IMR-90 (cell line): ENCODE measurements at regions not wholly inside any gene's neighbourhood (a gene's known extent, or its start where the extent isn't known, plus 50 kb on each side); places are given as distances from the start of the nearest gene placed in this dataset.

Experiments
- ATAC-seq: fragments of 200-7000 bp; cut with Tn5 transposase; 2 replicates; pipeline ENCODE4 v1.9.1; 2020; ENCODE audit warnings: low read depth, mild to moderate bottlenecking, moderate library complexity
- BruUV-seq: library from RNA; stranded (reverse); fragments of 400-500 nt; replicated peaks from 2 replicates; lab custom pipeline; 2021; lab: Mats Ljungman, UMichigan
- CTCF ChIA-PET: fragments of 300-600 bp; formaldehyde crosslinking; extraction: SDS; loops from one replicate; lab custom pipeline; 2021; ENCODE audit warnings: antibody characterized with exemption; lab: Yijun Ruan, JAX
- POLR2A ChIA-PET: fragments of 300-600 bp; sonication (Branson Sonifier 250); formaldehyde crosslinking; loops from one replicate; lab custom pipeline; 2022; ENCODE audit warnings: antibody characterized with exemption; ENCODE audit not compliant: unreplicated experiment; lab: Charles Lee
- DNase-seq: peaks from one replicate; pipeline ENCODE4 v3.0.0; 2013
- H2AFZ ChIP-seq: replicated peaks from 2 replicates; pipeline ENCODE3; 2013; ENCODE audit warnings: low read length, mild to moderate bottlenecking; ENCODE audit not compliant: poor library complexity
- H2AK5ac ChIP-seq: 2 replicates; pipeline ENCODE4 v1.6.1; 2013; ENCODE audit warnings: low read depth, low read length, inconsistent platforms
- H2AK9ac ChIP-seq: replicated peaks from 2 replicates; pipeline ENCODE3; 2013; ENCODE audit warnings: mild to moderate bottlenecking, low read depth, low read length, moderate library complexity; ENCODE audit not compliant: poor library complexity
- H2BK120ac ChIP-seq: 2 replicates; pipeline ENCODE4 v1.6.1; 2013; ENCODE audit warnings: low read depth, low read length, inconsistent platforms
- H2BK15ac ChIP-seq: 3 replicates; pipeline ENCODE4 v1.6.1; 2013; ENCODE audit warnings: low read depth, low read length, inconsistent platforms
- H2BK20ac ChIP-seq: 2 replicates; pipeline ENCODE4 v1.6.1; 2013; ENCODE audit warnings: low read depth, mild to moderate bottlenecking, inconsistent platforms, low read length, moderate library complexity
- H2BK5ac ChIP-seq: 2 replicates; pipeline ENCODE4 v1.6.1; 2013; ENCODE audit warnings: mild to moderate bottlenecking, low read depth, low read length, inconsistent platforms; ENCODE audit not compliant: poor library complexity, severe bottlenecking
- H3K14ac ChIP-seq: replicated peaks from 2 replicates; pipeline ENCODE4 v1.6.1; 2013; ENCODE audit warnings: low read depth, low read length, inconsistent platforms
- H3K18ac ChIP-seq: 2 replicates; pipeline ENCODE4 v1.6.1; 2013; ENCODE audit warnings: low read depth, low read length, control low read depth
- H3K23ac ChIP-seq: 2 replicates; pipeline ENCODE4 v1.6.1; 2013; ENCODE audit warnings: low read depth, low read length, inconsistent platforms
- H3K27ac ChIP-seq: 2 replicates; pipeline ENCODE4 v1.5.1; 2013; ENCODE audit warnings: mild to moderate bottlenecking, control low read depth, low read length; ENCODE audit not compliant: insufficient read depth
- H3K27me3 ChIP-seq: 2 replicates; pipeline ENCODE4 v1.6.1; 2013; ENCODE audit warnings: low read length; ENCODE audit not compliant: control insufficient read depth, insufficient read depth
- H3K36me3 ChIP-seq: 2 replicates; pipeline ENCODE4 v1.6.1; 2013; ENCODE audit warnings: low read length, mixed read lengths; ENCODE audit not compliant: control insufficient read depth, insufficient read depth
- H3K4ac ChIP-seq: 2 replicates; pipeline ENCODE4 v1.6.1; 2013; ENCODE audit warnings: low read depth, low read length, inconsistent platforms
- H3K4me1 ChIP-seq: 2 replicates; pipeline ENCODE4 v1.6.1; 2013; ENCODE audit warnings: low read length, mixed read lengths; ENCODE audit not compliant: control insufficient read depth, insufficient read depth
- H3K4me2 ChIP-seq: 2 replicates; pipeline ENCODE4 v1.6.1; 2013; ENCODE audit warnings: low read depth, mild to moderate bottlenecking, control low read depth, low read length, moderate library complexity
- H3K4me3 ChIP-seq: 2 replicates; pipeline ENCODE4 v1.5.1; 2013; ENCODE audit warnings: low read depth, mild to moderate bottlenecking, control low read depth, low read length, moderate library complexity; ENCODE audit not compliant: insufficient read depth
- H3K56ac ChIP-seq: 2 replicates; pipeline ENCODE4 v1.6.1; 2013; ENCODE audit warnings: low read length, inconsistent platforms; ENCODE audit not compliant: insufficient read depth; ENCODE audit errors: extremely low read depth
- H3K79me1 ChIP-seq, 2 experiments: 2 replicates each; pipeline ENCODE4 v1.6.1; 2013; ENCODE audit warnings: low read length in 2 of 2, inconsistent platforms in 1 of 2, low read depth in 1 of 2
- H3K9ac ChIP-seq: 2 replicates; pipeline ENCODE4 v1.6.1; 2013; ENCODE audit warnings: low read depth, low read length, control low read depth
- H3K9me1 ChIP-seq: 2 replicates; pipeline ENCODE4 v1.6.1; 2013; ENCODE audit warnings: low read length, inconsistent platforms; ENCODE audit not compliant: insufficient read depth
- H3K9me3 ChIP-seq: 2 replicates; pipeline ENCODE4 v1.6.1; 2013; ENCODE audit warnings: low read length; ENCODE audit not compliant: control insufficient read depth, insufficient read depth
- H4K20me1 ChIP-seq: 2 replicates; pipeline ENCODE4 v1.6.1; 2013; ENCODE audit warnings: low read length, inconsistent platforms; ENCODE audit not compliant: insufficient read depth
- H4K5ac ChIP-seq: 2 replicates; pipeline ENCODE4 v1.6.1; 2013; ENCODE audit warnings: mild to moderate bottlenecking, low read depth, low read length, control low read depth
- H4K8ac ChIP-seq, 2 experiments: 2 replicates each; pipeline ENCODE4 v1.6.1; 2013; ENCODE audit warnings: low read depth in 2 of 2, low read length in 2 of 2, control low read depth in 1 of 2, inconsistent platforms in 1 of 2
- H4K91ac ChIP-seq: 2 replicates; pipeline ENCODE4 v1.6.1; 2013; ENCODE audit warnings: low read depth, low read length, inconsistent platforms; ENCODE audit not compliant: insufficient read depth
- BHLHE40 ChIP-seq: fragments of 150-350 bp; IDR thresholded peaks from 2 replicates; pipeline ENCODE4 v1.6.1; 2016; ENCODE audit warnings: mild to moderate bottlenecking, low read depth, low read length
- CEBPB ChIP-seq: IDR thresholded peaks from 2 replicates; pipeline ENCODE4 v1.6.1; 2012; ENCODE audit warnings: low read depth, low read length, improper control_type of control experiment
- CHD1 ChIP-seq: IDR thresholded peaks from 2 replicates; pipeline ENCODE4 v1.6.1; 2012; ENCODE audit warnings: low read depth, low read length, improper control_type of control experiment
- CTCF ChIP-seq: conservative IDR thresholded peaks from 2 replicates; pipeline ENCODE4 v1.5.1; 2012; ENCODE audit warnings: mild to moderate bottlenecking, low read depth, low read length, improper control_type of control experiment
- ELK1 ChIP-seq: fragments of 150-350 bp; IDR thresholded peaks from 2 replicates; pipeline ENCODE4 v1.6.1; 2016; ENCODE audit warnings: low read depth, mild to moderate bottlenecking, low read length, moderate library complexity, borderline replicate concordance
- FOS ChIP-seq: fragments of 150-350 bp; IDR thresholded peaks from 2 replicates; pipeline ENCODE4 v1.6.1; 2016; ENCODE audit warnings: low read depth, low read length
- MAFK ChIP-seq: IDR thresholded peaks from 2 replicates; pipeline ENCODE4 v1.6.1; 2012; ENCODE audit warnings: low read depth, low read length, improper control_type of control experiment
- MAZ ChIP-seq: IDR thresholded peaks from 2 replicates; pipeline ENCODE4 v1.6.1; 2012; ENCODE audit warnings: low read depth, mild to moderate bottlenecking, low read length, improper control_type of control experiment, moderate library complexity, borderline replicate concordance
- MXI1 ChIP-seq: IDR thresholded peaks from 2 replicates; pipeline ENCODE4 v1.6.1; 2012; ENCODE audit warnings: low read depth, mild to moderate bottlenecking, low read length, moderate library complexity, borderline replicate concordance
- NFE2L2 ChIP-seq: fragments of 150-350 bp; IDR thresholded peaks from 2 replicates; pipeline ENCODE4 v1.6.1; 2016; ENCODE audit warnings: low read depth, mild to moderate bottlenecking, low read length
- RAD21 ChIP-seq: IDR thresholded peaks from 2 replicates; pipeline ENCODE4 v1.6.1; 2012; ENCODE audit warnings: low read length, improper control_type of control experiment
- RCOR1 ChIP-seq: IDR thresholded peaks from 2 replicates; pipeline ENCODE4 v1.6.1; 2012; ENCODE audit warnings: mild to moderate bottlenecking, low read length, improper control_type of control experiment; ENCODE audit not compliant: insufficient replicate concordance
- SMC3 ChIP-seq: fragments of 150-350 bp; IDR thresholded peaks from 2 replicates; pipeline ENCODE4 v1.6.1; 2016; ENCODE audit warnings: low read depth, mild to moderate bottlenecking, antibody characterized with exemption, low read length, moderate library complexity
- USF2 ChIP-seq: fragments of 150-350 bp; IDR thresholded peaks from 2 replicates; pipeline ENCODE4 v1.6.1; 2017; ENCODE audit warnings: mild to moderate bottlenecking, antibody characterized with exemption, low read length, low read depth
- WGBS, 2 experiments: methylation state at CpG; one replicate each; pipeline versions ENCODE4 v1.1.5 to v1.1.7; 2013; ENCODE audit warnings: missing lambda C conversion rate in 2 of 2; ENCODE audit not compliant: insufficient read length in 1 of 2; ENCODE audit errors: extremely low coverage in 2 of 2; 5-methylcytosine and 5-hydroxymethylcytosine counted together
- dilution Hi-C: fragments of 300-500 bp; cut with HindIII; formaldehyde crosslinking; loops from one replicate; pipeline ENCODE4 v1.14.3; 2018; ENCODE audit warnings: low sequenced_read_pairs; ENCODE audit not compliant: unreplicated experiment
- in situ Hi-C: fragments of 300-500 bp; cut with MboI; formaldehyde crosslinking; loops from 3 replicates; pipeline ENCODE4 v1.14.3; 2019; ENCODE audit warnings: low sequenced_read_pairs, inconsistent platforms, mixed read lengths
- intact Hi-C: fragments of 100-400 bp; cut with micrococcal nuclease; formaldehyde crosslinking; loops from 2 replicates; pipeline ENCODE4 v1.10.0; 2022

- TF ChIP-seq SMC3 = no peak
- no peak for TF ChIP-seq MXI1
- no peak for TF ChIP-seq BHLHE40
- no peak for TF ChIP-seq USF2
- TF ChIP-seq RCOR1 = no peak
- TF ChIP-seq FOS = no peak
- no peak for TF ChIP-seq MAZ
- TF ChIP-seq CTCF = no peak
- no peak for TF ChIP-seq MAFK
- TF ChIP-seq RAD21 = no peak
- TF ChIP-seq NFE2L2 = no peak
- TF ChIP-seq CEBPB = no peak
- no peak for TF ChIP-seq CHD1
- TF ChIP-seq ELK1 = no peak
- H3K27me3 ChIP-seq = no peaks in the 10 kb centered on the region
- ATAC-seq (no peak), DNase-seq (no peak)
- H3K9me1 ChIP-seq = peaks cover 6% of the 10 kb centered on the region; the same call in 1 of the 2 replicates
- in situ Hi-C loops (no loop called here), intact Hi-C loops (loop anchor here (10.0 kb wide), 2 partner anchors 205 to 485 kb away; no protein-coding TSS in a partner anchor), dilution Hi-C loops (no loop called here)
- H4K5ac ChIP-seq = no peak overlapping the region
- no peak overlapping the region for H3K56ac ChIP-seq
- H3K4me1 ChIP-seq = peaks cover 3% of the 10 kb centered on the region; the same call in 1 of the 2 replicates
- H2AK9ac ChIP-seq = no peak overlapping the region
- no peak overlapping the region for H3K27ac ChIP-seq
- H3K9me3 ChIP-seq = no peaks in the 10 kb centered on the region
- H3K14ac ChIP-seq = no peak overlapping the region
- no peak overlapping the region for H3K4ac ChIP-seq
- H3K36me3 ChIP-seq = no peaks in the 10 kb centered on the region
- no peak overlapping the region for H2BK20ac ChIP-seq
- H2AFZ ChIP-seq = no peak overlapping the region
- no peaks in the 10 kb centered on the region for H4K20me1 ChIP-seq
- no peak overlapping the region for H3K4me3 ChIP-seq
- POLR2A ChIA-PET = no interaction called here
- WGBS, 2 experiments = no CpG with 5 or more reads among the region's 2 CpGs
- H3K9ac ChIP-seq = no peak overlapping the region
- CTCF ChIA-PET = interaction anchor here (1.3 kb wide), 1 partner anchor 10 kb away, joined by 3 read pairs; no protein-coding TSS in a partner anchor
- no peak overlapping the region for H2BK120ac ChIP-seq
- H2BK15ac ChIP-seq = no peak overlapping the region
- no peaks in the 10 kb centered on the region for H3K79me1 ChIP-seq
- H3K18ac ChIP-seq = no peak overlapping the region
- no peak overlapping the region for H4K91ac ChIP-seq
- no peak overlapping the region for H2BK5ac ChIP-seq
- H3K23ac ChIP-seq = no peak overlapping the region
- no peak overlapping the region; the same call in 1 of the 2 replicates for H2AK5ac ChIP-seq
- no peak overlapping the region for H4K8ac ChIP-seq
- BruUV-seq = no TSS peak
- no peak overlapping the region for H3K4me2 ChIP-seq
Observed at GRCh38 chr10:43699516-43699915, 50.8 kb upstream of the ZNF32 start.
